HG03139 (cell line): ENCODE measurements at regions not wholly inside any gene's neighbourhood (a gene's known extent, or its start where the extent isn't known, plus 50 kb on each side); places are given as distances from the start of the nearest gene placed in this dataset.

Experiments used
- ATAC-seq: cut with Tn5 transposase; IDR thresholded peaks from one replicate; pipeline ENCODE4 v1.9.1; 2021; ENCODE audit not compliant: unreplicated experiment

DNA sequence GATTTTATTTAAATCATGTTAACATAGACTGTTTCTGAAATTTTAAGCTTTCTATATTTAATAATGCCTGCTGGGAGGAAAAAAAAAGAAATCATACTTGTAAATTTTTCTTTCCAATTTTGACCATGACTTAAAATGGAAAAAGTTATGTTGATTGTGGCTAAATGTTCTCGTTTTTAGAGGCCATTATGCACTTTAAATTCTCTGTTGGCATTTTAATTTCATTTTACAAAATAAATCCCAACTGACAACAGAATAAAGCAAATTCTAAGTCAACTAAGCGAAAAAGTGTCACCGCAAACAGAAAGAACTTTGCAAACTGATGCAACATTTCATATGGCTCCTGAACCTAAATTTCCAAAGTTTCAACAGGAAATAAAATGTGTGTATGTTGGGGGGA is 74.8 kb upstream of the G2E3 start:
- no peak for ATAC-seq

DNA sequence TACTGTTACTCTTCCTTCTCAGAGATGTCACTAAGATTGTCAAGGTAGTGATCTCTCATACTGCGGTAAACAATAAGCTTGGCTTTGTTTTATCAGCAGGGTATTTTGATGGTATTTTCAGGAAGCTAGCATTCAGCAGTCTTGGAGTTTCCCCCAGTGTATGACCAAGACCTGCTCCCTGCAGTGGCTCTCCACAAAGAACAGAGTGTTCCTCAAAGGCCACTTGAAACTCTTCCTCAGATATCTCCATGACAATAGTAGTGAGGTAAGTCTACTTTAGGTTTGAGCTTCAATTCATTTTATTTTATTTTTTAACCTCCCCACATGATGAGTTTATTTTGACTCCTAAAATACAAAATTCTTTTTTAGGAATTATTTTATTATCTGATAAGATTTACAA is 74.0 kb upstream of the G2E3 start:
- ATAC-seq: no peak

GRCh38 chr14:30496852-30497251 is 62.1 kb upstream of the G2E3 start:
- no peak for ATAC-seq

GRCh38 chr14:30499358-30499757 is 59.6 kb upstream of the G2E3 start:
- no peak for ATAC-seq

GRCh38 chr14:30500222-30500621 is 58.7 kb upstream of the G2E3 start:
- no peak for ATAC-seq

DNA sequence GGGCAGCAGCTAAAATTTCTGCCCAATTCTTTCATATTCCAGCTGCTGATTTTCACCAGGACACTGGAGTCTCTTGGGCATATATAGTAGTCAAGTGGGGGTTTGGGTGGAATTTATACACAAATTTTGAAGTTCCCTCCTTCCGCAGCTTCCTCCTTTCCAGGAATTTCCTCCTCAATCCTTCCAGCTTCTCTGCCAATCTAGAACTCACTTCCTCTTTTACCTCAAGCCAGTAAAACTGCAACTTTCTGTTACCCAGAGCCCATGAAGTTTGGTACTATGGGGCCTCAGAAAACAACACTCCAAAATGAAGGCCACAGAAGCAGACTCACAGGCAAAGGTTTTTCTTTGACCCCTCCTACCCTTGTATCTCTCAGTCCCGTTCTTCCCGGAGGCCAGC is 51.7 kb upstream of the G2E3 start:
- ATAC-seq: no peak
